GM12878 (cell line): ENCODE measurements at regions not wholly inside any gene's neighbourhood (a gene's known extent, or its start where the extent isn't known, plus 50 kb on each side); places are given as distances from the start of the nearest gene placed in this dataset.

Experiments used
- ATAC-seq: fragments of 200-7000 bp; cut with Tn5 transposase; 3 replicates; pipeline ENCODE4 v1.9.1; 2020; ENCODE audit warnings: mild to moderate bottlenecking, moderate library complexity
- BruUV-seq: library from RNA; stranded (reverse); fragments of 400-500 nt; replicated peaks from 2 replicates; lab custom pipeline; 2021; lab: Mats Ljungman, UMichigan
- CTCF ChIA-PET: fragments of 300-600 bp; sonication (Branson Sonifier 250); formaldehyde crosslinking; extraction: SDS; loops from one replicate; lab custom pipeline; 2021; ENCODE audit warnings: inconsistent platforms; lab: Yijun Ruan, JAX
- POLR2A ChIA-PET: fragments of 350-600 bp; formaldehyde crosslinking; extraction: SDS; loops from one replicate; lab custom pipeline; 2021; ENCODE audit warnings: inconsistent platforms; lab: Charles Lee
- RAD21 ChIA-PET: fragments of 300-600 bp; sonication (Branson Sonifier 250); formaldehyde crosslinking; loops from one replicate; lab custom pipeline; 2023; ENCODE audit warnings: antibody characterized with exemption; ENCODE audit not compliant: unreplicated experiment; lab: Charles Lee
- SMC1A ChIA-PET: fragments of 300-600 bp; sonication (Branson Sonifier 250); formaldehyde crosslinking; loops from one replicate; lab custom pipeline; 2023; ENCODE audit not compliant: unreplicated experiment, uncharacterized antibody; lab: Charles Lee
- DNase-seq: peaks from one replicate; pipeline ENCODE4 v3.0.0-alpha.2; 2011; ENCODE audit warnings: low read depth, low spot score
- FAIRE-seq: peaks from 3 replicates; lab custom pipeline; 2011; peaks lifted over from hg19 to GRCh38; lab: Jason Lieb, UNC
- H2AFZ ChIP-seq: 2 replicates; pipeline ENCODE4 v1.6.0; 2011; ENCODE audit warnings: low read depth, low read length, control low read depth; ENCODE audit not compliant: control insufficient read depth
- H3K27ac ChIP-seq: 2 replicates; pipeline ENCODE4 v1.5.1; 2011; ENCODE audit warnings: control low read depth; ENCODE audit not compliant: control insufficient read depth, insufficient read depth
- H3K27me3 ChIP-seq, 2 experiments: replicated peaks in 1 of 2; 2 replicates each; pipeline versions ENCODE4 v1.6.0 to v1.6.1; 2011; ENCODE audit warnings: low read length in 1 of 2; ENCODE audit not compliant: control insufficient read depth in 2 of 2, insufficient read depth in 2 of 2
- H3K36me3 ChIP-seq, 2 experiments: 2 replicates each; pipeline ENCODE4 v1.5.1; 2011; ENCODE audit warnings: low read length in 1 of 2; ENCODE audit not compliant: control insufficient read depth in 2 of 2, insufficient read depth in 2 of 2
- H3K4me1 ChIP-seq: 2 replicates; pipeline ENCODE4 v1.6.1; 2011; ENCODE audit warnings: mild to moderate bottlenecking, low read length, moderate library complexity, mixed read lengths; ENCODE audit not compliant: control insufficient read depth, insufficient read depth
- H3K4me2 ChIP-seq: 2 replicates; pipeline ENCODE4 v1.6.0; 2011; ENCODE audit warnings: control low read depth; ENCODE audit not compliant: control insufficient read depth, insufficient read depth
- H3K4me3 ChIP-seq: fragments of 200-600 bp; sonication (generic); 2 replicates; pipeline ENCODE4 v1.5.1; 2016
- H3K79me2 ChIP-seq: 2 replicates; pipeline ENCODE4 v1.6.0; 2011; ENCODE audit warnings: low read length; ENCODE audit not compliant: control insufficient read depth, insufficient read depth
- H3K9ac ChIP-seq: 2 replicates; pipeline ENCODE4 v1.8.0; 2011; ENCODE audit warnings: low read length, control low read depth, mixed read lengths; ENCODE audit not compliant: control insufficient read depth, insufficient read depth
- H3K9me3 ChIP-seq: replicated peaks from 3 replicates; pipeline ENCODE4 v1.5.1; 2011; ENCODE audit warnings: mild to moderate bottlenecking, low read length; ENCODE audit not compliant: control insufficient read depth, insufficient read depth
- H4K20me1 ChIP-seq: 2 replicates; pipeline ENCODE4 v1.6.0; 2011; ENCODE audit not compliant: control insufficient read depth, insufficient read depth
- CEBPB ChIP-seq, 2 experiments: fragments of 150-350 bp in 1 of 2; IDR thresholded peaks; 2 replicates each; pipeline ENCODE4 v1.6.1; 2012 to 2014; ENCODE audit warnings: low read depth in 2 of 2, low read length in 2 of 2, borderline replicate concordance in 1 of 2, inconsistent platforms in 1 of 2
- GABPA ChIP-seq: IDR thresholded peaks from 2 replicates; pipeline ENCODE4 v1.6.1; 2014; ENCODE audit warnings: antibody characterized with exemption, low read depth, mild to moderate bottlenecking, inconsistent platforms
- HDAC2 ChIP-seq: fragments of 200-600 bp; sonication (generic); IDR thresholded peaks from 2 replicates; pipeline ENCODE4 v1.6.1; 2017
- IKZF2 ChIP-seq, 2 experiments: fragments of 450-650 bp; IDR thresholded peaks; 2 replicates each; pipeline ENCODE4 v1.6.1; 2017; ENCODE audit warnings: mild to moderate bottlenecking in 2 of 2, moderate library complexity in 2 of 2
- KLF5 ChIP-seq: fragments of 450-650 bp; IDR thresholded peaks from 2 replicates; pipeline ENCODE4 v1.6.1; 2014; ENCODE audit warnings: mild to moderate bottlenecking; ENCODE audit not compliant: partially characterized antibody
- MEF2A ChIP-seq: IDR thresholded peaks from 2 replicates; pipeline ENCODE4 v1.6.1; 2011; ENCODE audit warnings: low read depth, mild to moderate bottlenecking, low read length, moderate library complexity; ENCODE audit not compliant: insufficient read depth
- NBN ChIP-seq: fragments of 450-650 bp; IDR thresholded peaks from 2 replicates; pipeline ENCODE4 v1.6.1; 2016
- NFYA ChIP-seq: IDR thresholded peaks from 2 replicates; pipeline ENCODE4 v1.6.1; 2011; ENCODE audit warnings: low read depth, mild to moderate bottlenecking, low read length, improper control_type of control experiment, borderline replicate concordance
- PML ChIP-seq: IDR thresholded peaks from 2 replicates; pipeline ENCODE4 v1.6.1; 2012; ENCODE audit warnings: low read length, inconsistent platforms
- POLR2A ChIP-seq: IDR thresholded peaks from 2 replicates; pipeline ENCODE4 v1.6.1; 2011; ENCODE audit warnings: low read depth, mild to moderate bottlenecking, low read length
- POLR2AphosphoS5 ChIP-seq: IDR thresholded peaks from 2 replicates; pipeline ENCODE4 v1.6.1; 2011; ENCODE audit warnings: mild to moderate bottlenecking, low read length, inconsistent platforms
- RAD21 ChIP-seq: IDR thresholded peaks from 2 replicates; pipeline ENCODE4 v1.6.1; 2011; ENCODE audit warnings: mild to moderate bottlenecking, low read depth, low read length, moderate library complexity; ENCODE audit not compliant: insufficient read depth
- RAD51 ChIP-seq: fragments of 450-650 bp; IDR thresholded peaks from 2 replicates; pipeline ENCODE4 v1.6.1; 2016; ENCODE audit warnings: moderate library complexity, mild to moderate bottlenecking, inconsistent platforms
- SMAD1 ChIP-seq: fragments of 450-650 bp; IDR thresholded peaks from 2 replicates; pipeline ENCODE4 v1.6.1; 2018; ENCODE audit warnings: mild to moderate bottlenecking, low read depth; ENCODE audit not compliant: partially characterized antibody
- WRNIP1 ChIP-seq: IDR thresholded peaks from 2 replicates; pipeline ENCODE4 v1.6.1; 2011; ENCODE audit warnings: low read depth, low read length, improper control_type of control experiment, borderline replicate concordance
- ZNF24 ChIP-seq: fragments of 450-650 bp; IDR thresholded peaks from 2 replicates; pipeline ENCODE4 v1.6.1; 2017; ENCODE audit warnings: antibody characterized with exemption, mild to moderate bottlenecking
- WGBS: methylation state at CpG from one replicate; pipeline ENCODE4 v1.1.6; 2016; ENCODE audit warnings: low lambda C conversion rate; ENCODE audit not compliant: insufficient replicate concordance, insufficient coverage; ENCODE audit errors: missing lambda C conversion rate; 5-methylcytosine and 5-hydroxymethylcytosine counted together
- in situ Hi-C: fragments of 300-500 bp; cut with MboI; formaldehyde crosslinking; loops from 9 replicates; pipeline ENCODE4 v1.14.3; 2018; ENCODE audit warnings: mixed read lengths
- intact Hi-C: fragments of 100-400 bp; cut with micrococcal nuclease; formaldehyde crosslinking; loops from one replicate; pipeline ENCODE4 v1.14.2; 2022; ENCODE audit not compliant: unreplicated experiment
- TF ChIP-seq, protein P1 (sequence below): IDR thresholded peaks from 2 replicates; pipeline ENCODE4 v1.6.1; 2011; ENCODE audit warnings: low read depth, mild to moderate bottlenecking, low read length, moderate library complexity, borderline replicate concordance; ENCODE audit errors: extremely low read depth
- TF ChIP-seq, protein P2 (sequence below): fragments of 450-650 bp; IDR thresholded peaks from 2 replicates; pipeline ENCODE4 v1.6.1; 2014; ENCODE audit warnings: mild to moderate bottlenecking
- TF ChIP-seq, protein P3 (sequence below): IDR thresholded peaks from 2 replicates; pipeline ENCODE4 v1.6.1; 2012; ENCODE audit warnings: low read depth, low read length, improper control_type of control experiment

DNA sequence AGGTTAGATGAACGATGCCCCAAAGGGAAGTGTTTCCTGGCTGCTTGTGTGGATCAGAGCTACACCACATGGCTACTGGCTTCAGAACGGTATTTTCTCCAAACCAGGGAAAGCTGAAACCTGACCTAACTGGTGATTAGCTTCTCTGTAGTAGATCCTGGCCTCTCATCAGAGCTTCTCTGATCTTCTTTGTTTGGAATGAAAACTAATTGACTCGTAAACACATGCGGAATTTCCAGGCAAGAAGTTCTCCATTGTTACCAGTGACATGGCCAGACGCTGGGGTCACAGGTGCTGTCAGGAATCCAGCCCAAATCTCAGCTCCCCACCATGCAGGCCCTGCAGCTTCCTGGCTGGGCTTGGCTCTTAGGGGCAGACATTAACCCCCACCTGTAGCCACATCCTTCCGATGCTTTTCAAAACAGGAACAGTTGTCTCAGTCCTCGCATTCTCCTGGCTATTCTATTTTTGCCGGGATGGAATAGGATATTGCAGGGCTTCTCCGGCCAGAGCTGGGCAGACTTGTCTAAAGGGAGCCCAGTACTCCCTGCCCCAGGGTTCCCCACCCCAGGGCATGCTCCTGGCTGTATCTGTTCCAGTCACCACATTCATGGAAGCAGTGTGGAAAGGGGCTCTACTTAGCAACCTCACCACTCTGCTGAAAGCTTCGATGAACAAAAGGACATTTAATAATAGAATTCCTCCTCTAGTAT lies 305.4 kb upstream of the F9 start (continued):
- TF ChIP-seq RAD21 = no peak
- TF ChIP-seq, protein P1, sequence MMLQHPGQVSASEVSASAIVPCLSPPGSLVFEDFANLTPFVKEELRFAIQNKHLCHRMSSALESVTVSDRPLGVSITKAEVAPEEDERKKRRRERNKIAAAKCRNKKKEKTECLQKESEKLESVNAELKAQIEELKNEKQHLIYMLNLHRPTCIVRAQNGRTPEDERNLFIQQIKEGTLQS = no peak
- TF ChIP-seq HDAC2 = no peak
- no peak for TF ChIP-seq WRNIP1
- TF ChIP-seq, protein P2, sequence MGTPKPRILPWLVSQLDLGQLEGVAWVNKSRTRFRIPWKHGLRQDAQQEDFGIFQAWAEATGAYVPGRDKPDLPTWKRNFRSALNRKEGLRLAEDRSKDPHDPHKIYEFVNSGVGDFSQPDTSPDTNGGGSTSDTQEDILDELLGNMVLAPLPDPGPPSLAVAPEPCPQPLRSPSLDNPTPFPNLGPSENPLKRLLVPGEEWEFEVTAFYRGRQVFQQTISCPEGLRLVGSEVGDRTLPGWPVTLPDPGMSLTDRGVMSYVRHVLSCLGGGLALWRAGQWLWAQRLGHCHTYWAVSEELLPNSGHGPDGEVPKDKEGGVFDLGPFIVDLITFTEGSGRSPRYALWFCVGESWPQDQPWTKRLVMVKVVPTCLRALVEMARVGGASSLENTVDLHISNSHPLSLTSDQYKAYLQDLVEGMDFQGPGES = no peak

DNA sequence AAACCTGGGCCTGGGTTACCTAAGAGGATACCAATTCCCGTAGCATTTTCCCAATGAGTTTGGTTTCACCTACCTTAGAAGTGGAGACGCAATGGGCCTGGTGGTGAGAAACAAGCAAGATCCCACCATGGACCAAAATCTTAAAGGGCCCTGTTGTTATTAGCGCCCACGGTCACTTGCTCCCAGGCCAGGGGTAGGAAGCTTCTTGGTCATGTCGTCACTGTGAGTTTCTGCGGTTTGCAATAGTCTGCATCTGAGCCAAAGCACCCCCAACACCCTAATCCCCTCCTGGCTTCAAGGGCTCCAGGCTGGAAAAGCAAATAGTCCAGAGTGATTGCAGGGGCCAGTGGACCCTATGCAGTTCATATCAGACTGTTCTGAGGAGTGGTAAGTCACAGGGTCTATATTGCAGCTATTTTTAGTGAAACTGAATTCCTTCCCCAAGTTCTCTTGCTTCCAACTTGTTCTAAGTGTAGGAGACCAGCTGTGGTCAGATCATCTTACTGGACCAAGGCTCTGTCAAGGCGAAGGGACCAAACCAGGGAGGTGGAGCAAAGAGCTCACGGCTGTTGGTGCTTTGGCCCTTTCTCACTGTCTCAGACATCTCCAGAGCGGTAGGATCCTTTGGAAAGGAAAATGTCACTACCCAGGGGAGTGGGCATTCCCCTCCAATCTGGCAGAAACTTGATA lies 307.9 kb upstream of the F9 start:
- BruUV-seq = no TSS peak
- H3K36me3 ChIP-seq = no peaks in the 10 kb centered on the region
- ChIA-PET SMC1A (no interaction called here), RAD21 (no interaction called here), CTCF (interaction anchor here (0.5 kb wide), 1 partner anchor 743 kb away, joined by 3 read pairs; the partner anchor contains the start of gene CXorf66), POLR2A (no interaction called here)
- H2AFZ ChIP-seq = no peak overlapping the region
- H3K4me1 ChIP-seq = no peaks in the 10 kb centered on the region
- WGBS = 35% methylated on average over 9 of the region's 9 CpGs
- FAIRE-seq (no peak), DNase-seq (no peak), ATAC-seq (no peak)
- no peaks in the 10 kb centered on the region for H3K79me2 ChIP-seq
- no peak overlapping the region for H3K4me2 ChIP-seq
- in situ Hi-C loops = no loop called here
- no peaks in the 10 kb centered on the region for H3K27me3 ChIP-seq
- H3K9ac ChIP-seq = no peak overlapping the region
- no peak overlapping the region for H3K4me3 ChIP-seq
- no peak overlapping the region for H3K27ac ChIP-seq
- intact Hi-C loops = no loop called here
- H3K9me3 ChIP-seq = no peaks in the 10 kb centered on the region
- H4K20me1 ChIP-seq = no peaks in the 10 kb centered on the region
- no peak for TF ChIP-seq POLR2AphosphoS5
- no peak for TF ChIP-seq NBN
- TF ChIP-seq PML = no peak
- no peak for TF ChIP-seq POLR2A
- TF ChIP-seq, protein P3, sequence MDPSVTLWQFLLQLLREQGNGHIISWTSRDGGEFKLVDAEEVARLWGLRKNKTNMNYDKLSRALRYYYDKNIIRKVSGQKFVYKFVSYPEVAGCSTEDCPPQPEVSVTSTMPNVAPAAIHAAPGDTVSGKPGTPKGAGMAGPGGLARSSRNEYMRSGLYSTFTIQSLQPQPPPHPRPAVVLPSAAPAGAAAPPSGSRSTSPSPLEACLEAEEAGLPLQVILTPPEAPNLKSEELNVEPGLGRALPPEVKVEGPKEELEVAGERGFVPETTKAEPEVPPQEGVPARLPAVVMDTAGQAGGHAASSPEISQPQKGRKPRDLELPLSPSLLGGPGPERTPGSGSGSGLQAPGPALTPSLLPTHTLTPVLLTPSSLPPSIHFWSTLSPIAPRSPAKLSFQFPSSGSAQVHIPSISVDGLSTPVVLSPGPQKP = no peak
- TF ChIP-seq ZNF24 = no peak
- TF ChIP-seq SMAD1 = no peak
- TF ChIP-seq MEF2A = no peak
- no peak for TF ChIP-seq RAD51
- no peak for TF ChIP-seq NFYA
- no peak for TF ChIP-seq IKZF2 (IDR thresholded peaks at IDR 0.05)
- TF ChIP-seq CEBPB (IDR thresholded peaks at IDR 0.05; ENCODE audit: borderline replicate concordance in 1 of 2, low read depth in 2 of 2, low read length in 2 of 2) = no peak
- no peak for TF ChIP-seq KLF5
- no peak for TF ChIP-seq GABPA
